NCI-H82 treated with DMSO at 0.1 percent for 48 hours (cell line): ENCODE measurements at regions not wholly inside any gene's neighbourhood (a gene's known extent, or its start where the extent isn't known, plus 50 kb on each side); places are given as distances from the start of the nearest gene placed in this dataset.
"Not testable (repeated sequence)": the region's sequence is repeated elsewhere in the genome, so short reads cannot be mapped to it uniquely, and the experiment has no call there.

ENCODE experiments used
- DNase-seq: peaks from one replicate; lab custom pipeline; 2025; ENCODE audit not compliant: unreplicated experiment; lab: John Stamatoyannopoulos, UW

DNA sequence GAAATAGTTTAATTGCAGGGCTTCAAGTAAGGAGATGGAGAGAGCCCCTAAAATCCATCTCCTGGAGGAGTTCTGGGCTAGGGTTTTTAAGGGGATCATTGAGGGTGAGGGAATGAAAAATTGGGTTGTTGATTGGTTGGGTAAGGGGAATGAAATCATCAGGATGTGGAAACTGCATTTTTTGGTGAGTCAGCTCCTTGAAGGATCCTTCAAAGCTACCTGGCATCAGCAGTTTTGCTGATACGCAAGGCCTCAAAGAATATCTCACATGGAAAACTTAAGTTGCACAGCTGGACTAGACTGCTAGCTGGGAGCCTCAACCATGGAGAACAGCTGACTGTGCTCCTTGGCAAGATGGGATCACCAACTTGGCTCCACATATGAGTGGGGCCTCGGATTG, 136.7 kb downstream of the FGF10 start:
- no peak for DNase-seq

- no peak for DNase-seq
These were observed 142.2 kb downstream of the FGF10 start for GRCh38 chr5:44246986-44247385.

GRCh38 chr5:44245935-44246334, 143.3 kb downstream of the FGF10 start:
- DNase-seq: no peak

DNA sequence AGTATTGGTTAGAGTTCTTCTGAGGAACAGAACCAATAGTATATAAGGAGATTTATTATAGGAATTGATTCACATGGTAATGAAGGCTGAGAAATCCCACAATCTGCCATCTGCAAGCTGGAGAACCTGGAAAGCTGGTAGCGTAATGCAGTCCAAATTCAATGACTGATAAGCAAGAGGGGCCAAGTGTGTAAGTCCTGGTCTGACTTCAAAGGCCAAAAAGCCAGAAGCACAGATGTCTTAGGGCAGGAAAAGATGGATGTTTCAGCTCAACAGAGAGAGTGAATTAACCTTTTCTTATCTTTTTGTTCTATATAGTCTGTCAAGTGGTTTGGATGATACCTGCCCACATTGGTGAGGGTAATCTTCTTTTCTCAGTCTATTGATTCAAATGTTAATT, 146.4 kb downstream of the FGF10 start:
- no peak for DNase-seq

- no peak for DNase-seq
These were observed 153.2 kb downstream of the FGF10 start for GRCh38 chr5:44236040-44236439.

- no peak for DNase-seq
These were observed 155.5 kb downstream of the FGF10 start for GRCh38 chr5:44233691-44234090.

DNA sequence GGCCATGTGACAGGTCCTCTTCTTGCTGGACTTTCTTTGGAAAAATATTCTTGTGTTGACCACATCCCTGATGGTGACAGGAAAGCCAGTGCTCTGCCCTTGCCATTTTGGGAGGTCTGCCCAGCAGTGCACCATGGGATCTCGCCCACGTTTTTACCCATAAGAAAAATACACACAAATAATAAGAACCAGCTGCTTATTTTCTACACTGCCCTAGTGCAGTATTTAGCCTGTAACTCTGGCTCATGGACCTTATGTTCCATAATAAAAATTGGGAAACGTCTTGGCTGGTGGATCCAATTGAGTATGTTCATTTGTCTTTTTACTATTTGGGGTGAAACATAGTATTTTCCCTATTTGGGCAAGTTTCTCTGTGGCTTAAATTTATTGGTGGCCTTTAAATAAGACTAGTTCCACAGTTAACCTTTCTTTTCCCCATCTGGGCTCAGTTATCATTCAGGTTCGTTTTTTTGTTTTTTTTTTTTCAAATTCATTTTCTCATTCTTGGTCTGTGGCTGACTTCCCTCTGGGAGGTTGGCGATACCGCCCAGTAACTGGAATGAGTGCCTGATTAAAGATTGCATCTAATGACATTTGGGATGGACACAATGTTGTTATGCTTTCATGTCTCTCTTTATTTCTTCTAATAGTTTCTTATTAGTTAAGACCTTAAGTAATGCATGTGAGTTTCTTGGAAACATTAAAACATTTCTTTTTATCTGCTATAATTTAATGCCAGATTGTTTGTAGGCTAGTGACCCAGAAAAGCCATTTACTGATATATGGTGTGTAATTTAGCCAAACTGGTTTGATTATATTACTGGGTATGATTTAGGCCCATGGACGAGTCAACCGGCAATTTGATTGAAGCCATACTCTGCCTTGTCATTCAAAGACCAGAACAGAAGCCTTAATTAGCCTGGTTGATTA, 163.7 kb downstream of the FGF10 start:
- DNase-seq: no peak

GRCh38 chr5:44199408-44199807, 189.8 kb downstream of the FGF10 start:
- no peak for DNase-seq

DNA sequence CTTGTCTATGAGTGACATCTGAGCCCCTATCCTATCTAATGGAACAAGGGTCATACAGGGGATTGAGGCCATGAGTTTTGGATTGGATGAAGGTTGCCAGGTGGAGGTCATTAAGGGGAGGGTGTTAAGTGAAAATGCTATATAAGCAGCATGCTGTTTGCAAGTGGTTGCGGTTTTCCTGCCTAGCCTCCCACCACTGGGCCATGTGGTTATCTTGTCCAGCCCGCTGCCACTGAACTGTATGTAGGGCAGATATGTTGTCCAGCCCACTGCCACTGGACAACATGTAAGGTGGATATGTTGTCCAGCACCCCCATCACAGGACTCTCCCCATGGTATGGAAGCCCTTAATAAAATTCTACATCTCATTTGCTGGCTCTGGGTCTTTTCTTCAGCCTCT, 200.0 kb downstream of the FGF10 start:
- no peak for DNase-seq

DNA sequence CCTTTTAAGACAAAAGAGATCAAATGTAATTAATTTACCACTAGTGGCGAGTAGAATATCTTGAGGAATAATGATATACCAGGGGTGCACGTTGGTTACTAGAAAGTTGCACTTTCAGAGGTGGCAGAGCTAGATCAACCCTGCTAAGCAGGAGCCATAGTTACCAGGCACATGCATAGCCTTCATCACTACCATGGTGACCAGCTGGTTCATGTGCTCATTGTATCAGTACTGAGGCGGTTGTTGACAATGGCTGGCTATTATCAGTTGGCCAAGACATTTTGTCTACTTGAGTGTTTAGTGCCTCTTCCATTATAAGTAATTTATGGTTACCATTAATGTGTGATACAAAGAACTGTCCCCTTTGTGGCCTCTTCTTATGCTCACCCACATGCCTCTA, 201.2 kb downstream of the FGF10 start:
- no peak for DNase-seq

- peak; percentile 22 for DNase-seq
These were observed 205.5 kb downstream of the FGF10 start for GRCh38 chr5:44183753-44184152.

DNA sequence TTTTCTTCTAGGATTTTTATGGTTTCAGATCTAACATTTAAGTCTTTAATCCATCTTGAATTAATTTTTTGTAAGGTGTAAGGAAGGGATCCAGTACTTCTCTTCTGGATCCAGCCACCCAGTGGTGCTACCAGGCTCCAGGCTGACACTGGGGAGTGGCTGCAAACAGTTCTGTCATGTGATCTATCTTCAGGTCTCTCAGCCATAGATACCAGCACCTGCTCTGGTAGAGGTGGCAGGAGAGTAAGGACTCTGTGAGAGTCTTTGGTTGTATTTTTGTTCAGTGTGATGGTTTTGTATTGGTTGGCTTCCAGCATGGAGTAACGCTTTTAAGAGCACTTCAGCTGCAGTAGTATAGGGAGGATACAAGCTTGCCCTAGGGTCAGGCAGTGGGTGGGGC, 205.9 kb downstream of the FGF10 start:
- no peak for DNase-seq

DNA sequence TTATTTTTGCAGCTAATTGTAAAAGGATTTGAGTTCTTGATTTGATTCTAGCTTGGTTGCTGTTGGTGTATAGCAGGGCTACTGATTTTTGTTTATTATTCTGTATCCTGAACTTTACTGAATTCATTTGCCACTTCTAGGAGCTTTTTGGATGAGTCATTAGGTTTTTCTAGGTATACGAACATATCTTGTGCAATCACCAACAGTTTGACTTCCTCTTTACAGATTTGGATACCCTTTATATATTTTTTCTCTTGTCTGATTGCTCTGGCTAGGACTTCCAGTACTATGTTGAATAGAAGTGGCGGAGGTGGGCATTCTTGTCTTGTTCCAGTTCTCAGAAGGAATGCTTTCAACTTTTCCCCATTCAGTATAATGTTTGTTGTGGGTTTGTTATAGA, 210.8 kb downstream of the FGF10 start:
- no peak for DNase-seq

DNA sequence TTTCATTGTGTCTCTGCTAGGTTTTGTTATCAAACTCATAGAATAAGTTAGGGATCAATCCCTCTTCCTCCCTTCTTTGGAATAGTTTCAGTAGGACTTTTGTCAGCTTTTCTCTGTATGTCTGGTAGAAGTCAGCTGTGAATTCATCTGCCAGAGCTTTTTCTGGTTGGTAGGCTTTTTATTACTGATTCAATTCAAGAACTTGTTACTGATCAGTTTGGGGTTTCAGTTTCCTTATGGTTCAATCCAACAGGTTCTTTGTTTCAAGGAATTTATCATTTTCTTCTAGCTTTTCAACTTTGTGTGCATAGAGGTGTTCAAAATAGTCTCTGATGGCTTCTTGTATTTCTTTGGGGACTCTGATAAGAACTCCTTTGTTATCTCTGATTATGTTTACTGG, 221.7 kb downstream of the FGF10 start:
- DNase-seq: no peak

DNA sequence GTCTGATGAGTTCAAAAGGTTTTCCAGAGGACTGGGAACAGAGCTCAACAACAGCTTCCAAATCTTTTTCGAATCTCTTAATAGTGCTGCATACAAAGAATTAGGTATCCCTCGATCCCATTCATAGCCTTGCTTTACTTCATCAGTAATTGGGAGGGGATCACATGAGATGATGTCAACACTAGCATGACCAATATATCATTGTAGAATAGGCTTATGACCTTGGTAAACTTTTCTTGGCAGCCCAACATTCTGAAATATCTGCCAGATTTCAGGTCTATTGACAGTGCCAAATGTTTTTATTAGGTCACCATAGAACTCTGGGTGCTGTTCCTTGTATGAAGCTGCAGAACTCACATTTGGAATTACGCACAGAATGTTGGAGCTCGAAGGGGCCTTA, 228.9 kb downstream of the FGF10 start:
- no peak for DNase-seq

- no peak for DNase-seq
These were observed 239.0 kb downstream of the FGF10 start for GRCh38 chr5:44150075-44150723.

- not testable (repeated sequence) for DNase-seq
These were observed 271.3 kb downstream of the FGF10 start for GRCh38 chr5:44117947-44118346.

DNA sequence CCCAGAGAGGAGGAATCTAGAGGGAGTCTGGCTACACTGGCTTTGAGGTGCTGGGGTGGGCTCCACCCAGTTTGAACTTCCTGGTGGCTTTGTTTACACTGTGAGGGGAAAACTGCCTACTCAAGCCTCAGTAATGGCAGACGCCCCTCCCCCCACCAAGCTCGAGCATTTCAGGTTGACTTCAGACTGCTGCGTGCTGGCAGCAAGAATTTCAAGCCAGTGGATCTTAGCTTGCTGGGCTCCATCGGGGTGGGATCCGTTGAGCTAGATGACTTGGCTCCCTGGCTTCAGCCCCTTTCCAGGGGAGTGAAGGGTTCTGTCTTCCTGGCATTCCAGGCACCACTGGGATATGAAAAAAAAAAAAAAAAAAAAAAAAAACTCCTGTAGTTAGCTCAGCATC, 281.0 kb downstream of the FGF10 start:
- not testable (repeated sequence) for DNase-seq

DNA sequence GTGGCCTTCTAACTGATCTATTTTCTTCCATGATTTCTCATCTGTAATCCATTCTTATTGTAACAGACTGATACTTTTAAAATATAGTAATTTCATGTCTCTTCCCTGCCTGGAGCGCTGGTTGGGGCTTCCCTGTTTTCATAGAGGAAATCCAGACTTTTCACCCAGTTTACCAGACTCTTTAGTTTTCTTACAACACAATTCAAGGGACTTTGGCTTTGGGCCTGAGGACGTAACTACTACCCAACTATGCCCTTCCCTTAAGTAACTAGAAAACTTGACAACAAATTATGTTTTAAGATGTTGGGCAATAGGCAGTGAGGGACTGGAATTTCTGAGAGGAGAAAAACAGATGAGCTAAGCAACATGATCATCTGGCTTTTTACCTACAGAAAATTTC, 289.6 kb downstream of the FGF10 start:
- no peak for DNase-seq

DNA sequence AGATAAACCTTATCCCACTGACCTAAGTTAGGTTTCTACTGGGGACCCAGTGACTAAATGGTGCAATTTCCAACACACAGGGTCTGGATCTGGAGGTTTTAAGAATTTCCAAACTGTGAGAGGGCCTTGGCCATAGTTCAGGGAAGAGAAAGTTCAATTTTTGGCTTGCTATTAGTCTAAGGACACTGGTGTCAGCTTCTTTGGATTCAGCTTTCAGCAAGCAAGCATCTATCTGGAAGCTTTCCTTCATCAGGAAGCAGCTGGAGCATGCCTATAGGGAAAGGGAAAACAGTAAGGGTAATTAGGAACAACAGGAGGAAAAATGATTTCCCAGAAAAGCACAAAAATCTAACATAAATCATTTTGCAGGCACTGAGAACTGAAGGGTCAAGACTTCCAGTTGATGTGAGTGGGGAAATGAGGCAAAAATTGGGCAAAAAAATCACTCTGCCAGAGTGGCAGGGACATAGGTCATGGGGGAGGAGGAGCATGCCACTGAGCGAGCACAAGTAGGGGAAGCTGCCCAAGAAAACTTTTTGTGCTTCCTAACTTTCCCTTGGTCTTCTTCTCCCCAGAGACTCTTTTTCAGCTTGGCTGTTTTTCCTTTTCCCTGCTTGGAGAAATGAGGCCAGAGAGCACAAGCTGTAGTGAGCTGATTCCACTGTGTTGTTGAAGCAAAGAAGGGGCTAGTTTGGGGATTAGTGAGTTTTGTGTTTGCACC, 299.6 kb downstream of the FGF10 start:
- DNase-seq: no peak

DNA sequence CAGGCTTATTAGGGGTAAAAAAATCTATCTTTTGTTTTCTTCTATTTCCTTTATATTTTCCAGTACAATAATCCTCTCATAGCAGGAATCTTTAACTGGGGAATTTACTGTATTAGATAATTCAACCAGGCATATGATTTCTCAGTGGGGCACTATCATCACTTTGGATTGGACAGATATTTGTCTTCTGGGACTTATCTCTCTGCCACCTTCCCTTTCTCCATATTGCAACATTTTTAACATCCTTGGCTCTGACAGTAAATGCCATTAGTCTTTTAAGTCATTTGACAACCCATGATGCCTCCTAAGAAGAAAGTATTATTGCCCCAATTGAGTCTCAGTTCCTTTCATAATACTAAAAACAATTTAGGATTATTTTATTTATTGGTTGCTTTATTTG, 304.1 kb downstream of the FGF10 start:
- DNase-seq: no peak

DNA sequence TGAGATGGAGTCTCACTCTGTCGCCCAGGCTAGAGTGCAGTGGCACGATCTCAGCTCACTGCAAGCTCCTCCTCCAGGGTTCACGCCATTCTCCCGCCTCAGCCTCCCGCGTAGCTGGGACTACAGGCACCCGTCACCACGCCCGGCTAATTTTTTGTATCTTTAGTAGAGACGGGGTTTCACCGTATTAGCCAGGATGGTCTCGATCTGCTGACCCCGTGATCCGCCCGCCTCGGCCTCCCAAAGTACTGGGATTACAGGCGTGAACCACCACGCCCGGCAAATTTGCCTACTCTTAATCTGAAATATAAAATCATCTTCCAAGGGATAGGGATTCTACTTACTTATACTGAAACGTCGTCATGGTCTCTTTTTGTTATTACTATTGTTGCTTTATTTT, 314.7 kb downstream of the FGF10 start:
- not testable (repeated sequence) for DNase-seq
